Panc1 (cell line): ENCODE measurements at regions not wholly inside any gene's neighbourhood (a gene's known extent, or its start where the extent isn't known, plus 50 kb on each side); places are given as distances from the start of the nearest gene placed in this dataset.

ENCODE experiments used
- ATAC-seq: fragments of 200-7000 bp; cut with Tn5 transposase; 2 replicates; pipeline ENCODE4 v1.9.1; 2020; ENCODE audit warnings: mild to moderate bottlenecking, moderate library complexity
- BruUV-seq: library from RNA; stranded (reverse); fragments of 400-500 nt; replicated peaks from 2 replicates; lab custom pipeline; 2021; lab: Mats Ljungman, UMichigan
- CTCF ChIA-PET: fragments of 300-600 bp; sonication (Branson Sonifier 250); formaldehyde crosslinking; loops from one replicate; lab custom pipeline; 2022; ENCODE audit warnings: antibody characterized with exemption; lab: Charles Lee
- POLR2A ChIA-PET: fragments of 300-600 bp; sonication (Branson Sonifier 250); formaldehyde crosslinking; loops from one replicate; lab custom pipeline; 2022; ENCODE audit warnings: antibody characterized with exemption; lab: Charles Lee
- DNase-seq: peaks from one replicate; pipeline ENCODE4 v3.0.0-alpha.2; 2010; ENCODE audit warnings: low read depth, low spot score
- H3K27ac ChIP-seq: 2 replicates; pipeline ENCODE4 v1.5.1; 2011; ENCODE audit warnings: mild to moderate bottlenecking, low read length, inconsistent platforms
- H3K27me3 ChIP-seq: fragments of 200-500 bp; sonication (Bioruptor generic); 2 replicates; pipeline ENCODE4 v1.6.0; 2014; ENCODE audit warnings: low read length, inconsistent platforms; ENCODE audit not compliant: control insufficient read depth, insufficient read depth
- H3K36me3 ChIP-seq: fragments of 200-500 bp; sonication (Bioruptor generic); 2 replicates; pipeline ENCODE4 v1.5.1; 2014; ENCODE audit warnings: inconsistent platforms, mild to moderate bottlenecking, low read length, moderate library complexity; ENCODE audit not compliant: control insufficient read depth, insufficient read depth
- H3K4me1 ChIP-seq: 2 replicates; pipeline ENCODE4 v1.5.1; 2011; ENCODE audit warnings: inconsistent platforms, mild to moderate bottlenecking, low read length, moderate library complexity; ENCODE audit not compliant: control insufficient read depth, insufficient read depth
- H3K4me3 ChIP-seq, 2 experiments: 2 replicates each; pipeline ENCODE4 v1.5.1; 2011 to 2012; ENCODE audit warnings: low read depth in 2 of 2, low read length in 2 of 2, mild to moderate bottlenecking in 2 of 2, inconsistent platforms in 1 of 2, moderate library complexity in 1 of 2
- H3K9me3 ChIP-seq: fragments of 200-500 bp; sonication (Bioruptor generic); 2 replicates; pipeline ENCODE4 v1.5.1; 2014; ENCODE audit warnings: low read depth, mild to moderate bottlenecking, inconsistent platforms, low read length, moderate library complexity; ENCODE audit not compliant: control insufficient read depth, insufficient read depth
- POLR2AphosphoS5 ChIP-seq: IDR thresholded peaks from 2 replicates; pipeline ENCODE4 v1.6.1; 2012; ENCODE audit warnings: mild to moderate bottlenecking, low read depth, low read length, moderate library complexity
- SIN3A ChIP-seq: IDR thresholded peaks from 2 replicates; pipeline ENCODE4 v1.6.1; 2012; ENCODE audit warnings: low read depth, mild to moderate bottlenecking, low read length, moderate library complexity, borderline replicate concordance; ENCODE audit not compliant: insufficient read depth
- TCF7L2 ChIP-seq: IDR thresholded peaks from 2 replicates; pipeline ENCODE4 v1.6.1; 2011; ENCODE audit warnings: mild to moderate bottlenecking, low read depth, low read length, inconsistent platforms
- in situ Hi-C: cut with HindIII; loops from 2 replicates; pipeline ENCODE4 v1.10.0; 2016; ENCODE audit warnings: low sequenced_read_pairs, low pct_unique_long_range_greater_than_20kb
- intact Hi-C: fragments of 100-400 bp; cut with micrococcal nuclease; formaldehyde crosslinking; loops from one replicate; pipeline ENCODE4 v1.10.0; 2022; ENCODE audit not compliant: unreplicated experiment
- TF ChIP-seq, protein P1 (sequence below), 2 experiments: IDR thresholded peaks; 2 replicates each; pipeline ENCODE4 v1.6.1; 2011 to 2012; ENCODE audit warnings: low read depth in 2 of 2, control low read depth in 1 of 2, low read length in 1 of 2, mild to moderate bottlenecking in 1 of 2, moderate library complexity in 1 of 2; ENCODE audit not compliant: insufficient read depth in 1 of 2
- TF ChIP-seq, protein P2 (sequence below): fragments of 450-650 bp; IDR thresholded peaks from 2 replicates; pipeline ENCODE4 v1.5.1; 2017; ENCODE audit warnings: mild to moderate bottlenecking

DNA sequence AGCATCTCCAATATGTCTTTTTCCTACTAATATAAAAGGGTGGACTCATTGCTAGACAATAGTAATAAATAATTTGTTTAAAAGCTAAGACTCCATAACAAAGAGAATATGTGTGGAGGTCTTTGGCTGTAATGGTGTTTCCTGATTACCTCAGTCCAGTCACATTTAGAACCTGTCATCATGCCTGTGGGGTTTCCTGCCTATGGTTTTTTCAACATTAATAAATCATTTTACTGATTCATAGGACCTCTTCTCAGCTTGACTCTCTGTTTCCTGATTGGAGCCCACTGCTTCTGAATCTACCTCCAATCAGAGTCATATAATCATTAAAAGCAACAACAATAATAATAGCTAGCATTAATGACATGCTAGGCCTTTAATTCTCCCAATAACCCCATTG is 52.4 kb upstream of the GNAI1 start:
- BruUV-seq: no TSS peak
- no peak overlapping the region for H3K4me3 ChIP-seq
- CTCF ChIA-PET: no interaction called here
- intact Hi-C loops: no loop called here
- TF ChIP-seq TCF7L2: no peak
- TF ChIP-seq, protein P1, sequence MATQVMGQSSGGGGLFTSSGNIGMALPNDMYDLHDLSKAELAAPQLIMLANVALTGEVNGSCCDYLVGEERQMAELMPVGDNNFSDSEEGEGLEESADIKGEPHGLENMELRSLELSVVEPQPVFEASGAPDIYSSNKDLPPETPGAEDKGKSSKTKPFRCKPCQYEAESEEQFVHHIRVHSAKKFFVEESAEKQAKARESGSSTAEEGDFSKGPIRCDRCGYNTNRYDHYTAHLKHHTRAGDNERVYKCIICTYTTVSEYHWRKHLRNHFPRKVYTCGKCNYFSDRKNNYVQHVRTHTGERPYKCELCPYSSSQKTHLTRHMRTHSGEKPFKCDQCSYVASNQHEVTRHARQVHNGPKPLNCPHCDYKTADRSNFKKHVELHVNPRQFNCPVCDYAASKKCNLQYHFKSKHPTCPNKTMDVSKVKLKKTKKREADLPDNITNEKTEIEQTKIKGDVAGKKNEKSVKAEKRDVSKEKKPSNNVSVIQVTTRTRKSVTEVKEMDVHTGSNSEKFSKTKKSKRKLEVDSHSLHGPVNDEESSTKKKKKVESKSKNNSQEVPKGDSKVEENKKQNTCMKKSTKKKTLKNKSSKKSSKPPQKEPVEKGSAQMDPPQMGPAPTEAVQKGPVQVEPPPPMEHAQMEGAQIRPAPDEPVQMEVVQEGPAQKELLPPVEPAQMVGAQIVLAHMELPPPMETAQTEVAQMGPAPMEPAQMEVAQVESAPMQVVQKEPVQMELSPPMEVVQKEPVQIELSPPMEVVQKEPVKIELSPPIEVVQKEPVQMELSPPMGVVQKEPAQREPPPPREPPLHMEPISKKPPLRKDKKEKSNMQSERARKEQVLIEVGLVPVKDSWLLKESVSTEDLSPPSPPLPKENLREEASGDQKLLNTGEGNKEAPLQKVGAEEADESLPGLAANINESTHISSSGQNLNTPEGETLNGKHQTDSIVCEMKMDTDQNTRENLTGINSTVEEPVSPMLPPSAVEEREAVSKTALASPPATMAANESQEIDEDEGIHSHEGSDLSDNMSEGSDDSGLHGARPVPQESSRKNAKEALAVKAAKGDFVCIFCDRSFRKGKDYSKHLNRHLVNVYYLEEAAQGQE (IDR thresholded peaks at IDR 0.05; ENCODE audit: insufficient read depth in 1 of 2, low read depth in 2 of 2, low read length in 1 of 2): no peak
- H3K9me3 ChIP-seq: no peaks in the 10 kb centered on the region
- DNase-seq (no peak), ATAC-seq (no peak)
- in situ Hi-C loops: no loop called here
- no peaks in the 10 kb centered on the region for H3K36me3 ChIP-seq
- no peaks in the 10 kb centered on the region for H3K27me3 ChIP-seq
- POLR2A ChIA-PET: no interaction called here
- no peak overlapping the region for H3K27ac ChIP-seq
- no peaks in the 10 kb centered on the region for H3K4me1 ChIP-seq

DNA sequence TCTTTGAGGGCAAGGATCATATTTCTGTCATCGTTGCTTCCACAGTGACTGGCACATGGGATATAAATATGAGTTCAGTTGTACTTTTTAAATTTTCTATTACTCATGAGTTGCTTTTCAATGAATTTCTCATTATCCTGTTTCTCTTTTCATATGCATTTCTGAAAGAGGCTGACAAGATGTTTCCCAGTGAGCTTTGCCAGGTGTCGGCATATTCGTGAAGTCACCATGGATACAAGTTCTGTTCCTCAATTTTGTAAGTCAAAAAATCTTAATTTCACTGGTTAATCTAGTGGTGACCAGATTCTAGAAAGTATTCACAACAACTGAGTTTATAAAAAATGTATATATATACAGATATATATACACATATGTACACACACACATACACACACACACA is 55.7 kb upstream of the GNAI1 start:
- H3K27ac ChIP-seq: no peak overlapping the region
- no peak for DNase-seq
- ATAC-seq: no peak
- in situ Hi-C loops (no loop called here), intact Hi-C loops (no loop called here)
- H3K9me3 ChIP-seq: no peaks in the 10 kb centered on the region
- no peaks in the 10 kb centered on the region for H3K27me3 ChIP-seq
- no TSS peak for BruUV-seq
- ChIA-PET POLR2A (no interaction called here), CTCF (no interaction called here)
- H3K36me3 ChIP-seq: no peaks in the 10 kb centered on the region
- TF ChIP-seq, protein P1 (IDR thresholded peaks at IDR 0.05; ENCODE audit: insufficient read depth in 1 of 2, low read depth in 2 of 2, low read length in 1 of 2): no peak
- TF ChIP-seq POLR2AphosphoS5 (no peak), TCF7L2 (no peak), SIN3A (no peak)
- TF ChIP-seq, protein P2, sequence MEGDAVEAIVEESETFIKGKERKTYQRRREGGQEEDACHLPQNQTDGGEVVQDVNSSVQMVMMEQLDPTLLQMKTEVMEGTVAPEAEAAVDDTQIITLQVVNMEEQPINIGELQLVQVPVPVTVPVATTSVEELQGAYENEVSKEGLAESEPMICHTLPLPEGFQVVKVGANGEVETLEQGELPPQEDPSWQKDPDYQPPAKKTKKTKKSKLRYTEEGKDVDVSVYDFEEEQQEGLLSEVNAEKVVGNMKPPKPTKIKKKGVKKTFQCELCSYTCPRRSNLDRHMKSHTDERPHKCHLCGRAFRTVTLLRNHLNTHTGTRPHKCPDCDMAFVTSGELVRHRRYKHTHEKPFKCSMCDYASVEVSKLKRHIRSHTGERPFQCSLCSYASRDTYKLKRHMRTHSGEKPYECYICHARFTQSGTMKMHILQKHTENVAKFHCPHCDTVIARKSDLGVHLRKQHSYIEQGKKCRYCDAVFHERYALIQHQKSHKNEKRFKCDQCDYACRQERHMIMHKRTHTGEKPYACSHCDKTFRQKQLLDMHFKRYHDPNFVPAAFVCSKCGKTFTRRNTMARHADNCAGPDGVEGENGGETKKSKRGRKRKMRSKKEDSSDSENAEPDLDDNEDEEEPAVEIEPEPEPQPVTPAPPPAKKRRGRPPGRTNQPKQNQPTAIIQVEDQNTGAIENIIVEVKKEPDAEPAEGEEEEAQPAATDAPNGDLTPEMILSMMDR: no peak
- H3K4me1 ChIP-seq: no peaks in the 10 kb centered on the region
- no peak overlapping the region for H3K4me3 ChIP-seq
